ENCODE measurements at regions not wholly inside any gene's neighbourhood (a gene's known extent, or its start where the extent isn't known, plus 50 kb on each side); places are given as distances from the start of the nearest gene placed in this dataset.

- H3K36me3 Mint-ChIP-seq = no peaks in the 10 kb centered on the region
- CTCF ChIA-PET = interaction anchor here (1.5 to 1.8 kb wide), 2 partner anchors 28 to 84 kb away, joined by 3 to 9 read pairs; no protein-coding TSS in a partner anchor
- H3K27ac Mint-ChIP-seq = no peak overlapping the region
- DNase-seq (ENCODE audit: low spot score) = no peak
- no peaks in the 10 kb centered on the region for H3K9me3 Mint-ChIP-seq
- TF ChIP-seq PREB (CRISPR knock-in tag; IDR thresholded peaks at IDR 0.05; ENCODE audit: borderline replicate concordance) = no peak
- no peak for TF ChIP-seq RELA (CRISPR knock-in tag; IDR thresholded peaks at IDR 0.05; ENCODE audit: borderline replicate concordance)
- no peak for TF ChIP-seq ETV6 (CRISPR knock-in tag; IDR thresholded peaks at IDR 0.05)
- TF ChIP-seq TP53 (CRISPR knock-in tag; IDR thresholded peaks at IDR 0.05) = no peak
- TF ChIP-seq NFYB (CRISPR knock-in tag; conservative IDR thresholded peaks at IDR 0.05; ENCODE audit: low read depth) = no peak
- no peak for TF ChIP-seq PRRX2 (CRISPR knock-in tag; IDR thresholded peaks at IDR 0.05)
- H3K27me3 Mint-ChIP-seq (ENCODE audit: low read depth) = no peaks in the 10 kb centered on the region
- H3K4me1 Mint-ChIP-seq = peaks cover 40% of the 10 kb centered on the region
- POLR2A ChIA-PET = no interaction called here
- ATAC-seq = no peak
- no peak overlapping the region for H3K4me3 Mint-ChIP-seq
Observed at GRCh38 chr4:128601991-128602695, 207.4 kb upstream of the JADE1 start.

GRCh38 chr4:128600996-128601871 lies 208.3 kb upstream of the JADE1 start:
- TF ChIP-seq GABPB1 (CRISPR knock-in tag; IDR thresholded peaks at IDR 0.05) = peak; percentile 99
- no peak for TF ChIP-seq E2F5 (CRISPR knock-in tag; IDR thresholded peaks at IDR 0.05)
- no peak for TF ChIP-seq ZNF281 (CRISPR knock-in tag; IDR thresholded peaks at IDR 0.05)
- TF ChIP-seq SP1 (CRISPR knock-in tag; conservative IDR thresholded peaks at IDR 0.05) = no peak
- CTCF ChIA-PET = interaction anchor here (0.9 to 1.8 kb wide), 3 partner anchors 27 to 135 kb away, joined by 3 to 9 read pairs (median 3); no protein-coding TSS in a partner anchor
- no peak overlapping the region for H3K4me3 Mint-ChIP-seq
- H3K9me3 Mint-ChIP-seq = peaks cover 7% of the 10 kb centered on the region
- ATAC-seq (peak; percentile 46), DNase-seq (ENCODE audit: low spot score) (peak; percentile 22)
- no peaks in the 10 kb centered on the region for H3K27me3 Mint-ChIP-seq (ENCODE audit: low read depth)
- peaks cover 40% of the 10 kb centered on the region for H3K4me1 Mint-ChIP-seq
- H3K36me3 Mint-ChIP-seq = peaks cover under 1% of the 10 kb centered on the region; the same call in 1 of the 2 replicates
- POLR2A ChIA-PET = no interaction called here
- H3K27ac Mint-ChIP-seq = peak overlapping the region; percentile 75; the same call in 1 of the 2 replicates

- 0 out of 2 replicates have a peak, but pooled peaks cover 6% of the 10 kb centered on the region for H3K27me3 Mint-ChIP-seq (ENCODE audit: low read depth)
- POLR2A ChIA-PET = no interaction called here
- peak; percentile 13 for ATAC-seq
- peaks cover 13% of the 10 kb centered on the region for H3K9me3 Mint-ChIP-seq
- CTCF ChIA-PET = interaction anchor here (0.7 to 1.8 kb wide), 4 partner anchors 26 to 136 kb away, joined by 3 to 9 read pairs (median 3); no protein-coding TSS in a partner anchor
- H3K36me3 Mint-ChIP-seq = peaks cover 6% of the 10 kb centered on the region
- DNase-seq (ENCODE audit: low spot score) = no peak
- no peak overlapping the region for H3K27ac Mint-ChIP-seq
- no peak overlapping the region for H3K4me3 Mint-ChIP-seq
- H3K4me1 Mint-ChIP-seq = peaks cover 40% of the 10 kb centered on the region
- TF ChIP-seq STAT6 (CRISPR knock-in tag; conservative IDR thresholded peaks at IDR 0.05; ENCODE audit: low read depth) (no peak), ZNF121 (CRISPR knock-in tag; IDR thresholded peaks at IDR 0.05) (no peak), ESRRA (CRISPR knock-in tag; IDR thresholded peaks at IDR 0.05; ENCODE audit: borderline replicate concordance) (no peak), ZNF512 (CRISPR knock-in tag; IDR thresholded peaks at IDR 0.05; ENCODE audit: borderline replicate concordance) (no peak), FOXP4 (CRISPR knock-in tag; IDR thresholded peaks at IDR 0.05) (no peak), JAZF1 (CRISPR knock-in tag; IDR thresholded peaks at IDR 0.05) (no peak)
Observed at GRCh38 chr4:128600410-128600809, 209.1 kb upstream of the JADE1 start.
